Uterus (tissue), 2 donors: ENCODE measurements at regions not wholly inside any gene's neighbourhood (a gene's known extent, or its start where the extent isn't known, plus 50 kb on each side); places are given as distances from the start of the nearest gene placed in this dataset.

Experiments
- CTCF ChIP-seq, 4 experiments: fragments of 200-600 bp in 2 of 4; fragments of 450-650 bp in 2 of 4; sonication (generic) in 2 of 4; IDR thresholded peaks; one replicate each; pipeline ENCODE4 v1.5.1; 2016 to 2019; ENCODE audit warnings: antibody characterized with exemption in 4 of 4, mild to moderate bottlenecking in 2 of 4, moderate library complexity in 1 of 4
- POLR2A ChIP-seq, 2 donors: fragments of 450-650 bp; IDR thresholded peaks; one replicate each; pipeline ENCODE4 v1.6.1; 2016; ENCODE audit warnings: antibody characterized with exemption in 2 of 2, mild to moderate bottlenecking in 1 of 2, moderate library complexity in 1 of 2

DNA sequence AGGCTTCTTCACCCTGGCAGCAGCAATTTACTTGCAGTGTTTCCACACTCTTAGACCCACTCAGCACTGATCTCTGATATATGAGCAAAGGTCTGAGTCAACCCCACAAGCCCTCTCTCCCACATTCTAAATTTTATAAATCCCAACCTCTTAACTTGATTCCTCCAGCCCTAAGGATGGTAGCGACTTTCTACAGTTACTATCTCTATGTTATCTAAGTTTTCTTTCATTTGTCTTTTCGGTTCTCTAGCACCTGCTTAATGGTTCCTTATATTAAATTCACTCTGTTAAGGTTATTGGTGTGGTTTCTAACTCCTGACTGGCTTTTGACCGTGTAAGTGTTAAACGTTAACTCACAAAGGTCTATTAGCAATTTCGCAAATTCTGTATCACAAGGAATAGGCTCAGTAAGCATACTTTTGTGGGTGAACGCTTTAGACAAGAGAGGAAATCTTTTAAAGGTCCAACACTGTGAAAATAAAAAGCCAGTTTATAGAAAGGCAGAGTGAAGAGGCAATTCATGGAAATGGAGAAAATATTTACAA lies 99.3 kb downstream of the DLEU7 start:
- TF ChIP-seq CTCF (IDR thresholded peaks at IDR 0.05), result no peak
- no peak for TF ChIP-seq POLR2A (IDR thresholded peaks at IDR 0.05)
